GM19468 (cell line): ENCODE measurements at regions not wholly inside any gene's neighbourhood (a gene's known extent, or its start where the extent isn't known, plus 50 kb on each side); places are given as distances from the start of the nearest gene placed in this dataset.

Experiments
- ATAC-seq: cut with Tn5 transposase; IDR thresholded peaks from one replicate; pipeline ENCODE4 v1.9.1; 2021; ENCODE audit warnings: mild to moderate bottlenecking, moderate library complexity, moderate number of reproducible peaks; ENCODE audit not compliant: unreplicated experiment; ENCODE audit errors: extremely low read depth

DNA sequence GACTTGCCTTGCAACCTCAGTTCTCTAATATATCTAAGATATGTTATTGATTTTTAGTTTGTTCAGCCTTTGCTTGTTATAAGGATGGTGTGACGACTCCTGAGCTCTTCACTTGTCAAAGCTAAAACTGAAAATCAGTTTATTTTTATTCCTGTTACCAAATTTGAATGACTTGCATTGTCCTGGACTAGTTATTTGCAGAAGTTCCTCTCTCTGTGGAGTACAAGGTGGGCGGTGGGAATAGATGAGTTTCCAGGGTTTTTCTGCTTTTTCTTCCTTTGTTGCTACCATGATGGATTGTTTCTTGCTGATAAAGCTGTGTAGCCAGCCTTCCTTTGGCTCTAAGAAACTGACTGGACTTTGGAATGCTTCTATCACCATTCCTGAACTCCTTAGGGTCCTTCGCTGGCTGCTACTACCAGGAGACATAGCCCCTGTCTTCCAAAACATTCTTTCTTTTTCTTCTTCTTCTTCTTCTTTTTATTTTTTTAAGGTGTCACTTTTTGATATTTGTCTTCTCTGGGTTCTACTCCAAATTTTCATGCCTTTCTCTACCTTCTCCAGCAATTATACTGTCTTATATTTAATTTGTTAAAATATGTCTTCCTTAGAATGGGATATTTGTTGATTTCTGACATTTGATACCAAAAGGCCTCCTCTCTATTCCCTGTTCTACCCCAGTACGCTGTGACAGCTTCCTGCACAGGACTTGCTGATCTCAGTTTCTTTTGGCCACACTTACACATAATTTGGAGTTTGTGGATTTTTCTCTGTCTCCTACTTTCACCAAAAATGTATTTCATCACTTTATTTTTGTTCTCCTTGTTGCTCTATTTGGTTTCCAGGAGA is 145.1 kb upstream of the THRB start:
- no peak for ATAC-seq

DNA sequence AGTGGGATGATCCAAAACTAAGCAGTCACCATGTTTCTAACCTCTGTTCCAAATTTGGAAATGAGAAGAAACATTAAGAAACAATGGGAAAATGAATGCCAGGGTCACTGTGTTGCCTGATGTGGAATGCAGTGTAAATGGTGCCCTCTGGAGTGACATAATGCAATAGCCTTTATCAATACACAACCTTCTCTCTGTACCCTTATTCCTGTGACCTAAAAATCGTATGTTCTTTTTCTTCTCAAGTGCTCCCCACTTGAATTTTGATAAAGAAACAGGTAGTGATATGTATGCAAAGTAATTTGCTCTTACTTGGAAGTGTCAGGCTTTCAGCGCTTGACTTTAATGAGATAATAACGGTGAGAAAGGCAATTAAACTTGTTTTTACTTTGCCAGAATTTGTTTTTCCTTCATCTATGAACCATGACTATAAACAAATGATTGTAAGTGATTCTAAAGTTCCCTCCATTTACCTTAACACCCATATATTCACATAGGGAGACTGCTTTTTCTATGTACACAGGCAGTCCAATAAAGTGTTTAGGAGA is 145.8 kb upstream of the THRB start:
- no peak for ATAC-seq

DNA sequence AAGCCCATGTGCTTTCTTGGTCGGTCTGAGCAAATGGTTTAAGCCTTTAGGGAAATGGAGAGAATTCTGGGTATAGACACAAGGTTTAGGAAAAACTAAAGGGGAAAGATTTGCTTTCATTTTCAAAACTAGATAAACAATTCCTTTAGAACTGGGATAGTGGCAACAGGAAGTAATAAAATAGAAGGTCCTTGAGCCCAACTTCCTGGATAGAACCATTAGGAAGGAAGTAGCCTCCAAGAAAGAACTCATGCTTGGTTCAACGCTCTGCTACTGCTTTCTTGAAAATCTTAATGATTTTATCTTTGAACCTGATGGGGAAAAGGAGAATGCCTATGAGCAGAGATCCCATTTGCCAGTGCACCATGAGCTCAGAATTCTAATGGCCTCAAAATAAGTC is 147.0 kb upstream of the THRB start:
- ATAC-seq = no peak

DNA sequence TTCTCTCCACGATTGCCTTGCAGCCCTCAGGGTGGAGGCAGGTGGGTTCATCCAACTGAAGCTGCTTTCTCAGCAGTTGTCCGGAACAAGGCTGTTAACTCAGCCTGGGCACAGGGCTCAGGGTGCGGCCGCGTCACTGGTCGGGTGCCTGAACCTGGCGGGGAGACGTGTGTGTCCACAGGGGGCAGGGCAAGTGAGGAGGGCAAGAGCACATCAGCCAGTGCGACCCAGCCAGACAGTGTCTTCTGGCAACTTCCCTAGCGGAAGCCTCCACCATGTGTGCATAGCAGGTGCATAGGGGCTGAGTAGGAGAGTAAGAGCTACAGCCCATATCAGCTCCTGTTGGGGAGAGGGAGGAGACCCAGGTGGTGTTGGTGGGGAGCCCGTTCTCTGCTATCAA is 150.4 kb upstream of the THRB start:
- no peak for ATAC-seq

DNA sequence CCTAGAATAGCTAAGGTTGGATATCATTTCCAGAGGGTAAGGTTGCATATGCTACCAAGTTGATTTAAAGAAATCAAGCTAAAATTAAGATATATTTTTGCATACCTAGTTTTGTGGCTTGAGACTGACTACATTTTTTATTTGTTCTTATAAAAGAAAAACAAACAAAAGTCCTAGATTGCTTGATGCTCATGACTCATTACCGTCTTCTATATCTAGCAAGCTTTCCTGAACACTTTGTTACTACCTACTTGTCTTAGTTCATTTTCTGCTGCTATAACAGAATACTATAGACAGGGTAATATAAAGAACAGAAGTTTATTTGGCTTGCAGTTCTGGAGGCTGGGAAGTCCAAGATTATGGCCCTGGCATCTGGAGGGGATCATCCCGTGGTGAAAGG is 152.1 kb upstream of the THRB start:
- no peak for ATAC-seq

DNA sequence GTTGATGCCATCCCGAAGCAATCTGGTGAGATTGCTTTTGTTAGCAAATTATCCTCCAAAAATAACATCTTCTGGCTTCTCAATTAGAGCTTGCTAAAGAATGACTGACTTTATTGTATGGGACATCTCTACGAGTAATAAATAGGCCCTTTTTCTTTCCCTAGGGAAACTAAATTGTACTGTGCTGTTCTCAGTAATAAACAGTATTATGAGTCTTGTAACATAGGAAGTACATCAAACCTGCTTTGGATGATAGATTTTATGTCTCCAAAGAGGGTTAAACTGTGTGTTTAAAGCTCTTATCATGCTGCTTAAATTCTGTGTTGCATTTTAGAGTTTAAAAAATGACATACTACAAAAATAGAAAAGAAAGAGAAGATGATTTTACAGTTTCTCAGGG is 153.4 kb upstream of the THRB start:
- no peak for ATAC-seq

DNA sequence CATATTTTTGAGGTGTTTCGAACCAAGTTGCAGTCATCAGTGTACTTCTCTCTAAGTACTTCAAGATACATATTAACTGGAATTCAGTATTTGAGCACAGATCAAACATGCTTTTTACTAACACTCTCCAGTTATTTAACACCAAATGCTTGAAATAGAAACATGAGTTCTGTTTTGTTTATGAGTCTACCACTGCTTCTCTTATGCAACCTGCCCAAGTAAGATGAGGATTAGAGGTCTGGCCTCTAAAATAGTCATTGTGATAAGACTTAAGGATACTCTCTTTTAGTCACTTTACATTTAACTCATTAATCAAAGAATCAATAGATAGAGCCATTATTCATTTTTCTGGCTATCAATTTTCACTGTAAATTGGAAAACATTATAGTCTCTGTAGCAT is 156.2 kb upstream of the THRB start:
- ATAC-seq = no peak

DNA sequence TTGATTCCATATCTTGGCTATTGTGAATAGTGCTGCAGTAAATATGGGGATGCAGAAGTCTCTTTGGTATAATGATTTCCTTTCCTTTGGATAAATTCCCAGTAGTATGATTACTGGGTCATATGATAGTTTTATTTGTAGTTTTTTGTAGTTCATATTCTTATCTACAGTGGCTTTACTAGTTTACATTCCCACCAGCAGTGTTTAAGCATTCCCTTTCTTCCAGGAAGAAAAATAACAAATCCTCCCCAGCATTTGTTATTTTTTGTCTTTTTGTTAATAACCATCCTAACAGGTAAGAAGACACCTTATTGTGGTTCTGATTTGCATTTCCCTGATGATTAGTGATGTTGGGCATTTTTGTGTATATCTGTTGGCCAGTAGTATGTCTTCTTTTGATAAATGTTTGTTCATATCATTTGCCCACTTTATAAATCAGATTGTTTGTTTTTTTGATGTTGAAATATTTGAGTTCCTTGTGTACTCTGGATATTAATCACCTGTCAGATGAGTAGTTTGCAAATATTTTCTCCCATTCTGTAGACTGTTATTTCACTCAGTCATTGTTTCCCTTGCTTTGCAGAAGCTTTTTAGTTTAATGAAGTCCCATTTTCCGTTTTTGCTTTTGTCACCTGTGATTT is 163.3 kb upstream of the THRB start:
- no peak for ATAC-seq

DNA sequence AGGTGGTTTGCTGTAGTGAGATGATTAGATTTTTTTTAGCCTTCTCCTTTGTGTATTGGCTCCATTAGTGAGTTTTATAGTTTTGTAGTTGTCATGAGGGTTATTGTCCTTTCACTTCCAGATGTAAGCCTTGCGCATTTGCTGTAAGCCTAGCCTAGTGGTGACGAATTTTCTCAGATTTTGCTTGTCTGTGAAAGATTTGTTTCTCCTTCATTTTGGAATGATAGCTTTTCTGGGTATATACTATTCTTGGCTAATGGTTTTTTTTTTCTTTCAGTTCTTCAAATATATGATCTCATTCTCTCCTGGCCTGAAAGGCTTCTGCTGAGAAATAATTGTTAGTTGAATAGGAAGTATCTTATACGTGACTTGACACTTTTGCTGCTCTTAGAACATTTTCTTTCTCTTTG is 166.5 kb upstream of the THRB start:
- ATAC-seq = no peak

DNA sequence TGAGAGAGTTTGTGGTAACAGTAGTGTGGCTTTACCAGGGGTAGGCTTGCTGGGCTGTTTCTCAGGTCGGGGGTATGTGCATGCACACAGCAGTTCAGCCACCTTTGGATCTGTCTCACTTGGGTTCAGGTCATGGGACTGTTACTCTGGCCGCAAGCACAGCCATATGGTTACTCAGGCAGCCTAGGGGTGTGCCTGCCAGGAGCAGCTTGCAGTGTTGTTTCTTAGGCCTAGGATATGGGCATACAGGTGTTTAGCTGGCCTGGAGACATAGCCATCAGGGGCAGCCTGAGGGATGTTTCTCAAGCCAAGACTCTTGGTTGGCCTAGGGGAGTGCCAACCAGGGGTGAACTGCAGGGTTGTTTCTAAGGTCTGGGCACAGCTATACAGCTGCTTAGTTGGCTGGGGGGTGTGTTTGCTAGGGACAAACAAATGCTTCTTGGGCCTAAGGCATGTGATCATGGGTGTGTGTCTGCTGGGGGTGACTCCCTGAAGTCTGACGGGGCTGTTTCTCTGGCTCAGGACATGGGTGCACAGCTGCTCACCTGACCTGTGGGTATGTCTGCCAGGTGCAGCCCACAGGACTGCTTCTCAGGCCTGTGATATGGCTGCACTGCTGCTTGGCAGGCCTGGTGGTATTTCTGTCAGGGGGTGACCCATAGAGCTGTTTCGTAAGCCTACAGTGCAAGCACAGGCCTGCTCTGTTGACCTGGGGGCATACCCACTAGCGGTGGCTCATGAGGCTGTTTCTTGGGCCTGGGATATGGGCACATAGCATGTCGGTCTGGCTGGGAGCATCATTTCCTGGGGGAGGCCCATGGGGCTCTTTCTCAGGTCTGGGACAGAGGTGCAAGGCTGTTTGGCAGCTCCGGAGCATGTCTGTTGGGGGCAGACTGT is 168.0 kb upstream of the THRB start:
- ATAC-seq = no peak

DNA sequence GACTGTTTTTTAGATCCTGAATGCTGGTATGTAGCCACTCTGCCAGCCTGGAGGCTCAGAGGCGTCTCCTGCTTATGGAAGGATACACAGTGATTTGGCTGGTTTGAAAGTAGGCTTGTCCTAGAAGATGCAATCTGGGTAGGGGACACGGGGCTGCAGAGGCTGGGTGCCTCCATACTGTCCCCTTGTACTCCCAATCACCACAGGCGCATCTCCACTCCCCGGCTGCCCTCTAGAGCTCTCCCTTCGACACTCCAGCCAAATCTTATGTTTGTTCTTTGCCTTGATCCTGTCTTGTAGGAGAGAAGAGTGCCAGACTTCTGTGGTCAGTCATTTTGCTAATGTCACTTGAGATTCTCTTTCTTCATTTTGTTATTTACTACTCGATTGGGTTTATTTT is 168.8 kb upstream of the THRB start:
- ATAC-seq = no peak

DNA sequence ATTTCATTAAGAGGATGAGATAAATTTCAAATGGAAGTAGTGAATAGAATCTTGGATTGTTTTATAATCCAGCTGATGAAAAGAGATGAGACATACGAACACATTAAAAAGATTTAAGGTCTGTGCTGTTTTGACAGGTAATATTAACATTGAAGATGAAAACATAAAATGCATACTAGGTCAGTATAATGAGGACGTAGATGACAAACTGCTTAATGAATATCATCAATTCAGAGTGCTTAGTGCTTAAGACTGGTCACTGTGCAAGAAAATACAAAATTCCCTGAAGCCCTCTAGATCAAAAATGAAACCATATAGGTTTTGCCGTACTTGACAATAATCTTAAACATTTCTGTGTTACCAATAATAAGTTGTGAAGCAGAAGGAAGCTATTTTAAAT is 173.4 kb upstream of the THRB start:
- ATAC-seq = no peak

DNA sequence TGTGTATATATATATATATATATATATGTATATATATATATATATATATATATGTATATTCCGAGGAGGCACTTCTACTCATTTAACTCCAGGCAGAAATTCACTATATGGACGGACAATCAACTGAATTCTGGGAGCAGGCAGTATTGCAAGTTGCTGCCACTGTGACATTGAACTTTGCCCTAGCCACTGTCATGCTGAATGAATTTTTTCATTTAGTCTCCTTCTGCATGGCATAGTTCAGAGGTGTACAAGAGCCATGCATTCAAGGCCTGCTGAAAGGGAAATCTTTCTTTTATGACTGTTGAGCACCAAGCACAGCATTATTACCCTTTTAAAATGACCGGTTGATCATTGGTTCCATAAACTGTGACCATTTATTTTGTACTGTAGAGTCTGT is 176.2 kb upstream of the THRB start:
- no peak for ATAC-seq

DNA sequence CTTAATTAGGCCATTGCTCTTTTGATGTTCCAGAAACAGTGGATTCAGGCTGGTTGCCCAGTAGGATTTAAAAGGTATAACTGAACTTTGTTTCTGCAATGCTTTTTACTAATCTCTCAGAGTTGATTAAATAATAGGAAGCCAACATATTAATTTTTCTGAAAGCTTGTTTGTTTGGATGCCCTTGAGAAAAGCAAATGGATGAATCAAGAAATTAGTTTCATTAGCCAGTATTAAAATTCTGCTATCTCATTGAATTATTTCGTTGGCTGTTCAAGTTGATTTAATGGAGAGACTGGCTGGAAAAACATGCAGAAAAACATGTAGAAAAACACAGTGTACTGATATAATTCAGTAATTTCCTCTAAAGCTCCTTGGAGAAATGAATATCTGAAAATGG is 178.9 kb upstream of the THRB start:
- no peak for ATAC-seq

DNA sequence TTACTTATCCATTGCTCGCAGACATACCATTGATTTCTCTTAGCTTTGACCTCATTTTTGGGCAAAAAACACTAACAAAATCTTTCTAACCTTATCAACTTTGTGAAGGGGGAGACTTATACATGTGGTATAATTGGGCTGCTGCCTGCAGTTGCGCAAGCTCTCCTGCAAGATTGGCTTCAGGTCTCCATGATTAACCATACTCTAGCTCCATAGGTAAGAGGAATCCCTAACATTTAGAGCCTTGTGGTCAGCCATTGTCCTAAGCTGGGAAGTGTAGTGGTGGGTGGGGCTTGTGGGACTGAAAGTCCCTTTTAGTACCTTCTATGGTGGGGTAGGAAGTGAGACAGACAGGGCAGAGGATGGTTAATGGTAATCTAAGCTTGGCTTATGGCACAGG is 179.6 kb upstream of the THRB start:
- ATAC-seq = no peak

DNA sequence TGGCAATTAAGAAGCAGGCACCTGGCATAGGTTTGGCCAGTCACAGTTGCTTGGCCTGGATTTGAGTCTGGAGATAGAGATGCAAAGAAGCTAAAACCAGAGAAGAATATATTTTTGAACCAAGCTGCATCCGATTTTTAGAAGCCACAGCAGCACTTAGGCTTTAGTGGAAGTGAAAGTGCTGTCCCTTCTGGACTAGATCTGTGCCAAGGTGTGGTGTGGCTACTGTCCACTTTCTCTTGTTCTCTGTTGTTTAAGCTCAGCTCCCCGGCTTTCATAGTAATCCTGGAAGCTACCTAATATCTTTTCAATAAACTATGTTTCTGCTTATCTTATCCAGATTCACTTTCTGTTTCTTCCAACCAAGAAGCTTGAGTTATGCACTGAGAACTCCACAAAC is 183.4 kb upstream of the THRB start:
- no peak for ATAC-seq

DNA sequence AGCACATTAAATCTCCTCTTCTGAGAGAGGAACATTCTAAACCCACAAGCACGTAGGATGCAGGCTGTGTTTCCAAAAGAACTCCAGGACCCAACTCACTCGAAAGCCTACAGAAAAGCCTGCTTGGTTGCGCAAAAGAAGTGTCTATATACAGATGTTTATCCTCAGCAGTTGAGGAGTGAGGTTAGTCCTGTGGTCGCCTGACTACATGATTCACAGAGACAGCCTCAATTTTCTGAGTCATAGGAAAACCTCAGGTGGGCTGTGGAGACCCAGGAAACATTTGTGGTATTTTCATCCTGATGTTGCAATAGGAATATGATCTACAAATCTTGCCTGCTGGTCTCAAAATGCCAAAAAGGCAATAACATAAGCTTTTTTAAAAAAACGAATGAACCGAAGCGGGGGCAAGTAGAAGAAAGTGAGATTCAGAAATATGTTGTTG is 183.8 kb upstream of the THRB start:
- no peak for ATAC-seq

DNA sequence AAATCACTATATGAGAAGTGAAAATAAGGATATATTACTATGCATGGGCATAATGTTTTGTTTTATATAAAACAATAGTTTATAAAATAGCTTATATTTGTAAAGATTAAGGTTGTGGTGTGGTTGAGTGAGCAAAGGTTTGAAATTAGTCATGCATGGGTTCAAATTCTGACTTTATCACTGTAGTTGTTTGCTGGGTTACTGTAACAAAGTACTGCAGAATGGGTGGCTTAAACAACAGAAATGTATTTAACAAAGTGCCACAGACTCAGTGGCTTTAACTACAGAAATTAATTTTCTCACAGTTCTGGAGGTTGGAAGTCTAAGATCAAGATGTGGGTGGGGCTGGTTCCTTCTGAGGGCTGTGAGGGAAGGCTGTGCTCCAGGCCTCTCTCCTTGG is 184.8 kb upstream of the THRB start:
- ATAC-seq = no peak

DNA sequence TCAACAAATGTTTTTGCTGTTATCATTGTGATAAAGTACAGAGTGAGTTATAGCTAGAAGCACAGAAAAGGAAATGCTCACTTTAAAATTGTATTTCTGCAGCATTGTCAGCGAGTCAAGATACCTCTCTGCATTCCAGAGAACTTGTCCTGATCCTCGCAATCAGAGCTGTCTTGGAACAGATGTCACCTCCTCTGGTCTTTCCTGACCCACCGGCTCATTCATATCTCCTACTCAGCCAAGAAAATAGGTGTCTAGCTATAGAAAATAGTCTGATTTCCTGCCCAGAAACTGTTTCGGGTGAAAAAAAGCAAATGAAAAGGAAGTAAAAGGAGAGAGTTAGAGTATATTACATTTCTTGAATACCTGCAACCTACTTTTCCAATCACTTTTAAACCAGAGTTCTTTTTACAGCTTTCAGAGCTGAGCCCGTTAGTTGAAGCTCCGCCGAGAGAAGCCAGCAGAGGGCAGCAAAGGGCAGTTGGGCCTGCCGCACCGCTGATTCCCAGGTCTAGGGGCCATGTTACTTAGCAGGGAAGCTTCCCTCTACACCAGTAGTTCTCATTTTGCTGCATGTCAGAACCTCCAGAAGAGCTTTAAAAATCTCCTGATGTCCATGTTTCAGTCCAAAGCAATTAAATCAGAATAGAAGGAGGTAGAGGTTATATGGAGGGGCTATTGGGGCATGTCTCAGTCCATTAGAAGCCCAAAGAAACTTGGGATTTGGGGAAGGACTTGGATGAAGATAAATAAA is 185.7 kb upstream of the THRB start:
- ATAC-seq = peak; percentile 93

DNA sequence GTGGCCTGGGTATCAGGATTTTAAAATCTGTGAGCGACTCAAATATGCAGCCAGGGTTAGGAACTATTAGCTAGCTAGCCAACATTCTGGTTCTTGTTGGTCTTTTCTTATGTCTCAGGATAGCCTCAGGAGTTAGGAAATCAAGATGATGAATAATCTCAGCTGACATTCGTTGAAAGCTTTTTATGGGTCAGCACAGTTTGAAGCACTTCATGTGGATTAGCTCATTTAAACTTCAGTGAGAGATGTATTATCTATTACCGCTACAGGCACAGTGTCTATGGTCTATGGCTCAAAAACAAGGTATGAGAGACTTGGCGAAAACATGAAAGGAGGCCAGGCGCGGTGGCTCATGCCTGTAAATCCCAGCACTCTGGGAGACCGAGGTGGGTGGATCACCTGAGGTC is 187.5 kb upstream of the THRB start:
- ATAC-seq = no peak
